CD14-positive monocyte (primary cell): ENCODE measurements at regions not wholly inside any gene's neighbourhood (a gene's known extent, or its start where the extent isn't known, plus 50 kb on each side); places are given as distances from the start of the nearest gene placed in this dataset.
"Not testable (repeated sequence)": the region's sequence is repeated elsewhere in the genome, so short reads cannot be mapped to it uniquely, and the experiment has no call there.

Experiments
- DNase-seq, 3 donors: peaks; one replicate each; pipeline ENCODE4 v3.0.0-alpha.2; 2011 to 2022
- H2AFZ ChIP-seq: 2 replicates; pipeline ENCODE4 v1.6.0; 2012; ENCODE audit warnings: mild to moderate bottlenecking, low read depth, low read length, inconsistent platforms; ENCODE audit not compliant: insufficient read depth, poor library complexity, severe bottlenecking
- H3K27ac ChIP-seq, 2 donors: 1 replicate in 1 of 2; 2 replicates in 1 of 2; pipeline ENCODE4 v1.5.1; 2012 to 2013; ENCODE audit warnings: low read length in 2 of 2, control low read depth in 1 of 2, inconsistent platforms in 1 of 2, low read depth in 1 of 2, mild to moderate bottlenecking in 1 of 2
- H3K27me3 ChIP-seq, 2 donors: one replicate each; pipeline versions ENCODE4 v1.6.0 to v1.6.1; 2011 to 2013; ENCODE audit warnings: low read length in 2 of 2; ENCODE audit not compliant: control insufficient read depth in 2 of 2, insufficient read depth in 2 of 2
- H3K36me3 ChIP-seq, 2 donors: replicated peaks in 1 of 2; 1 replicate in 1 of 2; 2 replicates in 1 of 2; pipeline versions ENCODE4 v1.5.1 to v1.6.1; 2012 to 2013; ENCODE audit warnings: low read length in 2 of 2, control low read depth in 1 of 2, inconsistent platforms in 1 of 2, mild to moderate bottlenecking in 1 of 2; ENCODE audit not compliant: insufficient read depth in 2 of 2, control insufficient read depth in 1 of 2
- H3K4me1 ChIP-seq, 2 donors: 1 replicate in 1 of 2; 2 replicates in 1 of 2; pipeline versions ENCODE4 v1.5.1 to v1.6.1; 2012 to 2013; ENCODE audit warnings: low read length in 2 of 2, control low read depth in 1 of 2, inconsistent platforms in 1 of 2, mild to moderate bottlenecking in 1 of 2, moderate library complexity in 1 of 2; ENCODE audit not compliant: insufficient read depth in 2 of 2, control insufficient read depth in 1 of 2
- H3K4me2 ChIP-seq: replicated peaks from 2 replicates; pipeline ENCODE3; 2012; ENCODE audit warnings: low read length, moderate library complexity, mild to moderate bottlenecking; ENCODE audit not compliant: poor library complexity, severe bottlenecking; ENCODE audit errors: extremely low read depth
- H3K4me3 ChIP-seq, 3 experiments: fragments of 200-600 bp in 1 of 3; sonication (generic) in 1 of 3; replicated peaks in 1 of 3; 1 replicate in 2 of 3; 2 replicates in 1 of 3; pipeline ENCODE4 v1.5.1; 2011 to 2013; ENCODE audit warnings: low read length in 3 of 3, mild to moderate bottlenecking in 3 of 3, control low read depth in 2 of 3, low read depth in 2 of 3, inconsistent platforms in 1 of 3, moderate library complexity in 1 of 3
- H3K79me2 ChIP-seq: 2 replicates; pipeline ENCODE4 v1.6.0; 2012; ENCODE audit warnings: mild to moderate bottlenecking, control low read depth, inconsistent platforms, low read length, moderate library complexity; ENCODE audit not compliant: insufficient read depth
- H3K9ac ChIP-seq: 2 replicates; pipeline ENCODE4 v1.6.0; 2017; ENCODE audit warnings: low read length, mild to moderate bottlenecking; ENCODE audit not compliant: insufficient read depth, poor library complexity, severe bottlenecking
- H3K9me3 ChIP-seq, 2 donors: replicated peaks in 1 of 2; 1 replicate in 1 of 2; 2 replicates in 1 of 2; pipeline versions ENCODE4 v1.5.1 to v1.6.1; 2012 to 2013; ENCODE audit warnings: low read length in 2 of 2, control low read depth in 1 of 2; ENCODE audit not compliant: control insufficient read depth in 1 of 2, insufficient read depth in 1 of 2
- H4K20me1 ChIP-seq: 2 replicates; pipeline ENCODE4 v1.6.0; 2012; ENCODE audit warnings: mild to moderate bottlenecking, low read length, control low read depth, moderate library complexity; ENCODE audit not compliant: insufficient read depth
- H3K27ac Mint-ChIP-seq, 7 donors: one replicate each; pipeline ENCODE4 v1.8.0; 2020; ENCODE audit warnings: mild to moderate bottlenecking in 7 of 7, mixed read lengths in 7 of 7, moderate library complexity in 6 of 7, inconsistent platforms in 2 of 7
- H3K27me3 Mint-ChIP-seq, 3 donors: one replicate each; pipeline ENCODE4 v1.8.0; 2021 to 2022; ENCODE audit warnings: low read depth in 3 of 3, mild to moderate bottlenecking in 3 of 3, mixed read lengths in 3 of 3, moderate library complexity in 3 of 3, inconsistent platforms in 1 of 3
- H3K36me3 Mint-ChIP-seq, 2 donors: one replicate each; pipeline ENCODE4 v1.8.0; 2020; ENCODE audit warnings: mixed read lengths in 2 of 2, inconsistent platforms in 1 of 2, mild to moderate bottlenecking in 1 of 2
- H3K4me1 Mint-ChIP-seq: one replicate; pipeline ENCODE4 v1.8.0; 2020; ENCODE audit warnings: mild to moderate bottlenecking, mixed read lengths
- H3K4me3 Mint-ChIP-seq, 2 donors: one replicate each; pipeline ENCODE4 v1.8.0; 2020; ENCODE audit warnings: mild to moderate bottlenecking in 2 of 2, mixed read lengths in 2 of 2, moderate library complexity in 1 of 2
- H3K9me3 Mint-ChIP-seq, 7 donors: one replicate each; pipeline ENCODE4 v1.8.0; 2020 to 2022; ENCODE audit warnings: mixed read lengths in 7 of 7, mild to moderate bottlenecking in 6 of 7, moderate library complexity in 6 of 7, inconsistent platforms in 2 of 7
- CTCF ChIP-seq: fragments of 200-600 bp; IDR thresholded peaks from one replicate; pipeline ENCODE4 v1.8.0; 2022; ENCODE audit warnings: antibody characterized with exemption, mild to moderate bottlenecking
- WGBS: methylation state at CpG from one replicate; pipeline ENCODE4 v1.1.5; 2013; ENCODE audit warnings: missing lambda C conversion rate; ENCODE audit not compliant: insufficient coverage; 5-methylcytosine and 5-hydroxymethylcytosine counted together
- intact Hi-C, 2 donors: fragments of 100-400 bp; cut with micrococcal nuclease; formaldehyde crosslinking; loops; one replicate each; pipeline versions ENCODE4 v1.15.0 to v1.15.1; 2023

- no peak overlapping the region for H3K27ac Mint-ChIP-seq
- Histone ChIP-seq H2AFZ (no peak overlapping the region), H3K79me2 (no peaks in the 10 kb centered on the region), H3K27ac (no peak overlapping the region), H3K9ac (no peak overlapping the region), H3K27me3 (no peaks in the 10 kb centered on the region), H3K4me3 (no peak overlapping the region), H3K36me3 (no peaks in the 10 kb centered on the region), H3K4me1 (no peaks in the 10 kb centered on the region), H3K4me2 (no peak overlapping the region), H4K20me1 (no peaks in the 10 kb centered on the region), H3K9me3 (no peaks in the 10 kb centered on the region)
- DNase-seq = no peak
- TF ChIP-seq CTCF = no peak
- 38% methylated on average over 1 of the region's 3 CpGs for WGBS
- no peaks in the 10 kb centered on the region for H3K36me3 Mint-ChIP-seq
- no peaks in the 10 kb centered on the region for H3K4me1 Mint-ChIP-seq
- H3K4me3 Mint-ChIP-seq = no peak overlapping the region
- intact Hi-C loops = no loop called here
- no peaks in the 10 kb centered on the region for H3K27me3 Mint-ChIP-seq
- peaks cover 0 to 14% (median 2%) of the 10 kb centered on the region in 7 donors for H3K9me3 Mint-ChIP-seq
Observed at GRCh38 chr6:121711472-121711871, 276.0 kb downstream of the GJA1 start.

GRCh38 chr6:121717686-121718085 is 282.2 kb downstream of the GJA1 start:
- DNase-seq = no peak
- Mint-ChIP-seq H3K4me1 (no peaks in the 10 kb centered on the region), H3K27me3 (peaks cover 0 to 3% (median 0%) of the 10 kb centered on the region in 3 donors), H3K4me3 (no peak overlapping the region), H3K9me3 (peaks cover 0 to 6% (median 0%) of the 10 kb centered on the region in 7 donors), H3K36me3 (no peaks in the 10 kb centered on the region), H3K27ac (no peak overlapping the region)
- no peak overlapping the region for H3K4me3 ChIP-seq
- H4K20me1 ChIP-seq = no peaks in the 10 kb centered on the region
- H3K79me2 ChIP-seq = no peaks in the 10 kb centered on the region
- no peak overlapping the region for H2AFZ ChIP-seq
- intact Hi-C loops = no loop called here
- H3K27me3 ChIP-seq = no peaks in the 10 kb centered on the region
- H3K36me3 ChIP-seq = no peaks in the 10 kb centered on the region
- H3K4me1 ChIP-seq = no peaks in the 10 kb centered on the region
- H3K4me2 ChIP-seq = no peak overlapping the region
- no peaks in the 10 kb centered on the region for H3K9me3 ChIP-seq
- WGBS = no CpG with 5 or more reads among the region's 4 CpGs
- no peak for TF ChIP-seq CTCF
- H3K27ac ChIP-seq = no peak overlapping the region
- H3K9ac ChIP-seq = no peak overlapping the region

- intact Hi-C loops, H3K4me3 ChIP-seq, H3K27ac ChIP-seq, H3K27me3 Mint-ChIP-seq, H3K36me3 ChIP-seq, H3K27me3 ChIP-seq, H3K9me3 Mint-ChIP-seq, H3K4me3 Mint-ChIP-seq, H3K9me3 ChIP-seq, H4K20me1 ChIP-seq, H3K36me3 Mint-ChIP-seq, H3K27ac Mint-ChIP-seq, H3K9ac ChIP-seq, DNase-seq, H3K4me1 ChIP-seq, H2AFZ ChIP-seq, H3K4me1 Mint-ChIP-seq, H3K4me2 ChIP-seq, H3K79me2 ChIP-seq: not testable (repeated sequence)
- WGBS = no CpG with 5 or more reads among the region's 1 CpG
Observed at GRCh38 chr6:121720867-121721266, 285.4 kb downstream of the GJA1 start.
